GDM1 (cell line): ENCODE measurements at regions not wholly inside any gene's neighbourhood (a gene's known extent, or its start where the extent isn't known, plus 50 kb on each side); places are given as distances from the start of the nearest gene placed in this dataset.

Experiments
- DNase-seq: peaks from one replicate; lab custom pipeline; 2025; lab: John Stamatoyannopoulos, UW

DNA sequence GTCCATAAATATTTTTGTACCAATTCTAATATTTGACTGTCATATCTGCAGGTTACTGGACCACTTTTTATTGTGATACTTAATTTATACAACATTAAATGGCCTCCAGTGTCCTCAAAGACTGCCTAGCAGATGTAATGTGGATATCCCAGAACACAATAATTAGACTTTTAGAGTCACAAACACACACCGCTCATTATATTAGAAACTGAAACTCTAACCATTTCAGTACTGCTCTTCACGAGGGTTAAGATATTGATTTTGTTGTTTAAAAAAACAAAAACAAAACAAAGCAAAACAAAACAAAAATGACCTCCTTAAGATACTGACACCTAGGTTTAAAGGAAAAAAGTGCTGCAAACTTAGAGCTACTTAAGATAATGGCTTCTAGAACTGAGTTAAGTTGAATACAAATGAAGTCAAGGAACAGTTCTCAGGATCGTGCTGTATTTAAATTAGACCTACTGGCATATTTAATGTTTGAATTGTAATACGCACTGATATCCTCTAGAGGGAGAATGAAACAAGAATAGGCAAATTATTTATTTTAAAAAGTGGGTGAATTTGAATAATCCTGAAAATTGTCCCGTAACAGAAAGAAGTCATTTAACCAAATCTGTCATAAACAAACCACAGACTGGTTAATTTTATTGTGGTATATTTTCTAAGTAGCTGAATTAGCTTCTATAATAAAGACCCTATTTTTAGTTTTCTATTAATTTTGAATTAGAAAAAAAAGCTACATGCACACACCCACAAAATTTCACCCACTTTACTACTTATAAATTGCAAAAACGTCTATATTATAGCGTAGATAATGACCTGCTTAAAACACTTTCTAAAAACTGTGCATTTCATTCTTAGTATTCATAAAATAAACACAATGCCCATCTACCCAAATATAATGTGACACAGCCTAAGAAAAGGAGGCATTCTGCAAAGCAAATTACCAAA lies 395.2 kb upstream of the DCN start:
- DNase-seq = no peak

DNA sequence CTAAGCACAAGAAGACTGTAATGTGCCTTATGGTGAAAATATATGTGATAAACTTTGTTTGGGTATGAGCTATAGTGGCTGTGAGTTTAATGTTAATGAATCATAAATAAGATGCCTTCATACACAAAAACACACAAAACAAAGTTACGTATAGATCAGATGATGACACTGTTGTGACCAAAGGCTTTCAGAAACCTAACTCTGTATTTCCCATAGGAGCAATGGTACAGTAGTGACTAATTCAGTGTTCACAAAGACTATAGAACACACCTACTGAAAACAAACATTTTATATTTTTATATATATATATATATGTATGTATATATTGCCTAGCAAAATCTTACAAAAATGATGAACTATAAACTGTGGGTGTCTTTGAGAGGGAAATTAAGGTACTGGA lies 393.8 kb upstream of the DCN start:
- no peak for DNase-seq

DNA sequence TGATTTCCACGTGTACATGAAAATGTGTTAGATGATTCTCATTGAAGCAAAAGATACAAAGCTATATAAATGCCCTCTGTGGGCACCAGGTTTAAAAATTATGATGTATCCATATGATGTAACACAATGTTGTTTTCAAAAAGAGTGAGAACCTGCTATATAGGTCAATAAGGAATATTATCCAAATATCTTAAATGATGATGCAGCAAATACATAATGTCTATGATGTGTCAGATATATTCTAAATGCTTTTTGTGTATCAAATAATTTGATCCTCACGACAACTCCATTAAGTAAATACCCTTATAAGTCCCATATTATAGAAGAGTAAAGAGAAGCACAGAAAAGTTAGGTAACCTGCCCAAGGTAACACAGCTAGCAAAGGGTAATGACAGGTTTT lies 393.0 kb upstream of the DCN start:
- no peak for DNase-seq

DNA sequence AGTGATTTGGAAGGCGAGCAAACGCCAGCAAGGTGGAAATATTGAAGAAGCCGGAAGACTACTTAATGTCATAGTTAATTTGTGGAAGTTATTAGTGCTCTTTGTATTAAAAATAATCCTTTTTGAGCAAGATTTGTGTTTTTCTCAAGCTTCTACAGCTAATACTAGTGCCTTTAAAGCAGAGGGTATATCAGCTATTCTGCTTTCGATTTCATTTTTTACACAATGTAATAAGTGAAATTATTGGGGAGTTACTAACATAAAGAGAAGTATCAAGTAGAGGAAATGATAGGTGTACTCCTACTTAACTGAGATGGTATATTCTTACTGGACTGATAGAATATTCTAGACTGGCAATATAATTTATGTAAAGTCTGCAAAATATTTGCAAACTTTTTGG lies 392.4 kb upstream of the DCN start:
- DNase-seq = no peak

DNA sequence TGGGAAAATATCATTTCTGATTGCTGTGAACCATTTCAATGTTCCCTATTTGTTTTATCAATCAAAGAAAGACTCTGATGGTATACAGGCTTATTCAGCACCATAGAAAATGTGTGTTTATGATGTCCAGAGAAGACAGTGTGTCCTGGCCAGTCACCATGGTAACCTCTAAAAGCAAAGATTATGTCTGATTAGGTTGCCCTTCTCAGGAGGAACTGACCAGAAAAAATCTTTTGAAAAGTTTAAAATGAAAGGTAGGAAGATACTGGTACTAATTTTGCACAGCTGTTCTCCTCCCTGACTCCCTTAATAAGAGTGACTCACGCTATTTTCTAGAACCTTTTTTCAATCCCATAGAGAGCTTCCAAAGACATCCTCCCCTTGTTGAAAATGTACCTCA lies 391.8 kb upstream of the DCN start:
- no peak for DNase-seq

DNA sequence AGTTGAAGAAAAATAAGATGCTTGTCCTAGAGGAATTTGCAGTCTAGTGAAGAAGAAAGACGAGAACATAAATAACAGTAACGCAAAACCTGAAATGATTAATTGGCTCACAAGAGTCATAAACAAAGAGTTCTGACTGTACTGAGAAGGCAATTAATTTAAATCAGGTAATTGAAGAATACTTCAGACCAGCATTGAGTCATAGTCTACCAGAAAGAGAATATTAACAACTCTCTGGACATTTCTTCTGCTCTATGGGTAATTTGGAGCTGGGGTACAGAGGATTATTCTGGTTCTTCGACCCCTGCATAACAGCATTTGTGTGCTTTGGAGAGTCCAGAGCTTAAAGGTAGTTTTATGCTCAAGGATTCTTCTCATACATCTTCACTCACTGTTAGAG lies 390.3 kb upstream of the DCN start:
- no peak for DNase-seq

DNA sequence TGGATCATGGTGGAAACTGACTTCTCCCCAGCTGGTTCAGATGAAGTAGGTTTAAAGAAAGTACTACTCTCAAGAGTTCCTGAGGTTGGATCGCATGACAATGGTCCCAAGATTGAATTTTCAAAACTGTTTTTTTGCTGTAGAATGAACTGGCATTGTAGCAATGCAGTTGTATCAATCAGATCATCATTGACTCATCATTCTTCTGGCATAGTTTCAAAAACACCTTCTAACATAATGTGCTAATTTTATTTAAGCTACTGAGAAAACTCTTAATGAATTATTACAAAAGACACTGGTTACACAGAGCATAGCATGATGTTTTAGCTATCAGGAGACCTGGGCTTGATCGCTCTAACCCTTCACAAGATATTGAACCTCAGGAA lies 384.5 kb upstream of the DCN start:
- DNase-seq = no peak

DNA sequence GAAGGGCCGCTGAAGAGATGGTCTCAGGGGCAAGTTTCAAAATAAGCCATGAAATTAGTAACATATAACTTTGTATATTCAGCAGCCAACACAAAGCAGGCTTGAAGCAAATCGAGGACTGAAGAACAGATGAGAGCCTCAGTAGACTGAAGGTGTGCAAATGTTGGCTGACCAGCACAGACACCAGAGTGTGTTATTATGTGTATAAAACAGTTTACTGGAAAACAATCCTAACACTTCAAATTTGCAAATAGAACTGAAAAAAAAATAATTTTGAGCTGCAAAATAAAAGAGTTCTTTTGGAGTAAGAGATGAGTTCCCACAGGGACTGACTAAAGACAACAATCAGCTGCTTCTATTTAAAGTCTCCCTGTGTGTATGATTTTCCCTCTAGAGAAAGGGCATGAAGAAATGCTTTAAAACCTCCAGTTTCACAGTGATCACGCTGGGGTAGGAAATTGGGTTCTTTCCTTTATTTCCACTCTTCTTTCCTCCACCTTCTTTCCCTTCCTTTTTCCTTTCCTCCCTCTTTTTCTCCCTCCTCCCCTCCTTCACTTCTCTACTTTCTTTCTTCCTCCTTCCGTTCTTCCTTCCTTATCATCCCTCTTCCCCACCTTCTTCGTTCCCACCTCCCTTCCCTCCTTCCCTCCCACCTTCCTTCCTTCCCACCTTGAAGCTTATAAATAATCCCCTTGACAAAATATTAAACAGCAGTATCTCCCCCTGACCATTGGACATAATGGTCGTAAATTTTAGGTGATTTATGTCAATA lies 383.9 kb upstream of the DCN start:
- DNase-seq = no peak

DNA sequence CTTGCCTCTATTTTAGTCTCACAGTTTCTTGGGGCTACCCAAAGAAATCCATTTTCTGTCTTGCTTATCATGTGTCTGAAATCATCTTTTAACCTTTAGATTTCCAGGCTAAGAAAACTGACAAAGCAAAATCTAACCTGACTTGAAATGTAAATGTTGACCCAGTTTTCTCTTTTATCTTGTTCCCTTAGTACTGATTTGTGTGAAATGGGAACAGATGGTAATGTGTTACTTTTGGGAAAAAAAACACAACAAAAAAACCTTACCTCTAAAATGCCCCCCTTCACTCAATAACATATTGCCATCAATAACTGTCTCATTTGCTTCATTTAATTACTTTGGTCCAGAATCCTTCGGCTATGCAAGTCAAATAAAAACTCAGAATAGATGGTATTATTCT lies 383.2 kb upstream of the DCN start:
- no peak for DNase-seq

DNA sequence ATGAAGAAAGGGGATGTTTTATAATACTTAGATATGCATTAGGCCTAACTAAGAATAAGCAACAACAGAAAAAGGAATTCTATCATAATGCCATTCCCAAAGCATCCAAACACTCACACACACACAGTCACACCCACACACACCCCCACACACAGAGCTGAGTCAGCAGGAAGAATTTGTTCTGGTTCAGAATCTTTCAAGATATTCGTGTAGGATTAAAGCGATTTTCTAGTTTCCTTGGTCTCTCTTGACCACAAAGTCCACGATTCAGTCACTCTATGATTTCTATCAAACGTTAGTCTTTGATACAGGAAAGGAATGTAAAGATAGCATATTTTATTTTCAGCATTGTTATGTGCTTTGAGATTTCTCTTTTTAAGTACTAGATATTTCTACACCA lies 382.6 kb upstream of the DCN start:
- no peak for DNase-seq

DNA sequence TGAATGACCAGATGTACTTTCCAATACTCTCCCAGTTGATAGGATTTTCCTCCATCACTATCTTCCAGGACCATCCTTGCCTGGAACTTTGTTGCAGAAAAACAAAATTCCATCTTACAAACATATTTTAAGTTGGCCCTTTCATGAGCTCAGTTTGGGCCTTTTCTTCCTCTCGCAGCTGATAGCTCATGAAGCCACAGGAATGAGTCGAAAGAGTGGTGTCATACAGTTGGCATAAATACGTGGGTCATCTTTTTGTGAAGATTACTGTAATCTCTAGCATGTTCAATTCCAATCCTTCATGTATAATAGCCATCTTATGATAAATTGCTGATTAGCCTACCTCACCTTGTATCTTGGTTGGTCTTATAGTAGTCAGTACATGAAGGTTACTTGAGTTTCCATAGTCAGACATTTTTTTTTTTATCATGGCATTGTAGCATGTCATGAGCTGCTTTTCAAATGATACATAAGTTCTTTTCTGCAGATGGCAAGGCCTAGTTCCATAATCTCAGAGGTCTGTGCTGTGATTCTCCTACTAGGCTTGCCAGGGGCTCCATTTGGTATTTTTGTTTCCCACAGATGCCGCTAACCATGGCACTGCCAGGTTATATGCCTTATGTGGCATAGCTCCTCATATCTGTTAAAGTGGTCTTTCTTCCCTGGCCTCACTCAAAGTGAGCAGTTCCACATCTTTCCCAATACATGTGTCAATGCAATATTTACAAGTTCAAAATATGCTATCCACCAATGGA lies 380.6 kb upstream of the DCN start:
- DNase-seq = no peak

DNA sequence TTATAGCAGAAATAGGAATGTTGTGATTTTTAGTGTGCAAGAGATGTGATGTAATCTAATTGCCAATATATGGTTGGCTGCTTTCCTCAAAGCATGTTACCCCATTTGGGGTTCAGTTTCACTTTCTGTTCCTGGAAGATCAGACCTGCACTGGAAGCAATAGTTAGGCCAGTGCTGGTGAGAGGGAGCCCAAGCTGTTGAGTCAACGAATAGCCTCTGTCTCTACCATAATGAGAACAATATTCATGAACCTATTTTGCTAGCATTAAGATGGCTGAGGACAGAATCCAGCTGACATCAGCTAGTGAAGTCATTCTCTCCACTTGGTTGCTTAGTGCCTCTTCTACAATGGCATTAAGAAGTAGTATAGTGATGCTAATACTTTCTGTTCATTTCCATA lies 379.9 kb upstream of the DCN start:
- DNase-seq = no peak

DNA sequence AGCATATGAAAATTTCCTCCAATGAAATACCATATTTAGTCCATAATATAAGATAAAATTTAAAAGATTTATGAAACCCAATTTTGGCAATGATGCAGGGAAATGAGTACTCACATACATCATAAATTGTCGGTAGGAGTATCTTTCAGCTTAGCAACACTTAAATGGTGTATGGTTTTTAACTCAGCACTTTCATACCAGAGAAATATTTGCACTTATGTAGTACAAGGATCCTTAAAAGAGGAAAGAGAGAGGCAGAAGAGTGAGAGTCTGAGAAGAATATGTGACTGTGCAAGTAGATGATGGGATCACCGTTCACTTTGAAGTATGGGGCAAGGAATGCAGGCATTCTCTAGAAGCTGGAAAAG lies 379.3 kb upstream of the DCN start:
- DNase-seq = no peak

DNA sequence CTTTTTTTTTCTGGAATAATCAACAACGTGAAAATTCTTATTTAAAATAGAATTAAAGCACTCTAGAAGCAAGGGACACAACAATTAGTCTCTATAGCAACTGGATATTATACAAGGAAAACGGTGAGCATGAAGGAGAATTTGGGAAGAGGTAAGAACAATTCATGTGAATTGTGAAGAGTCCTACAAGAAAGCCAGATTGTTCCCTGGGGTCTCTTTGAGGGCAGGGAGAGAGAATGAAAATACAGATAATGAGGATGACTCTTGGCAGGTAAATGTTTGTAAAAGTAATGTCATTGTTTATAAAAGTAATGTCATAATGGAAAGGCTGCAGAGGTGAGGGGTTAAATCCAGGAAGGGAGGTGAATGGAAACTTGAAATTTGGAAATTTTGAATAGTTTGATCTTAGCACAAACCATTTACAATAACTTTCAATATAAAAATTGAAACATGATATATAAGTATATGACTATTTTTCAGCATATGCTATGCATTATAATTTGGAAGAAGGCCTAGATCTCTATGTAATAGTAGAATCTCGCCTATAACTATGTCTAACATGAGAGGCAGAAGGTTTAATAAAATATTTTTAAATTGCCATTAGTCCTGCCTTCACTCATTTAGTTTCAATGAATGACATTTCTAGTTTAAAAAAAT lies 378.8 kb upstream of the DCN start:
- no peak for DNase-seq

DNA sequence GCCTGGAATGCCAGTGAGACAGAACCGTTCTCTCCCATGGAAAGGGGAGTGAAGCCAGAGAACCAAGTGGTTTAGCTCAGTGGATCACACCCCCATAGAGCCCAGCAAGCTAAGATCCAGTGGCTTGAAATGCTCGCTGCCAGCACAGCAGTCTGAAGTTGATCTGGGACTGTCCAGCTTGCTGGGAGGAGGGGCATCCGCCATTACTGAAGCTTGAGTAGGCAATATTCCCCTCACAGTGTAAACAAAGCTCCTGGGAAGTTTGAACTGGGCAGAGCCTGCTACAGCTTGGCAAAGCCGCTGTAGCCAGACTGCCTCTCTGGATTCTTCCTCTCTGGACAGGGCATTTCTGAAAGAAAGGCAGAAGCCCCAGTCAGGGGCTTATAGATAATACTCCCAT lies 374.3 kb upstream of the DCN start:
- no peak for DNase-seq

DNA sequence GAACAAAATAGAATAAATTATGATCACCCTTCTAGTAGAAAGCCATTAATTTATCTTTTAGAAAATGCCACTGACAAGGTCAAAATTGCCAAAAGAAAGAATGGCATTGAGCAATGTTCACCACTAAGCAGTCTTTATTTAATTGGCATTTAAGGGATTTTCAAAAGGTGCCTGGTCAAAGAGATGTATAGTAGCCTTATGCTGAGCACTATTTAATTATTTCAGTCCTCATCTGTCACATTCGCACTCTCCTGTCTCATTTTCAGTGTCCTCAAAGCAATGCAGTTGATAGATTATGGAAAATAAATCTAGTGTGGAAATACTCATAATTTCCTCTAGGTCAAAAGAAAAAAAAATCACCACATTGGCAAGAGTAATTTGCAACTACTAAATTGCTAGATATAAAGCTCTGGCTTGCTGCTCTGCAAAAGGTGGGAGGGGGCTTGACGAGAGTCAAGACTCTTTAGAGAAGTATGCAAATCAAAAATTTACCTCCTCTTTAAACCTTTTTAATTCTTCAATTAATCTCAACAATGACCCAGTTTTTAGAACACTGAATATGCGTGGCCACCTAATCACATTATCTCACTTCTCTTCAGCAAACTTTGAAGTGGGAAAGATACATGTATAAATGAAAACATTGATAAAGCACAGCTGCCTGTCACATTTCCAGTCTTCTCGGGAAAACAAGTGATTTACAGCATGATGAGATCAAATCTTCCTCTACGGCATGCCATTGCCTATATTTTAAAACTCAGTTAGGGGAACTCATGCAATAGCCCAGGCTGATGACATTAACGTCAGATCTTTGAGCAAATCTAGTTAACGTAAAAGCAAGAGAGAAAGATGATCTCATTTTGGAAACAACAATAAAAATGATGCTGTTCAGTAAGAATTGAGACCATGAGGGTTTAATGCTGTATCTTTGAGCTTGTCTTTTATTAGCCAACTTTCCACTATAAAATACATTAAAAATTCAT lies 373.1 kb upstream of the DCN start:
- no peak for DNase-seq

DNA sequence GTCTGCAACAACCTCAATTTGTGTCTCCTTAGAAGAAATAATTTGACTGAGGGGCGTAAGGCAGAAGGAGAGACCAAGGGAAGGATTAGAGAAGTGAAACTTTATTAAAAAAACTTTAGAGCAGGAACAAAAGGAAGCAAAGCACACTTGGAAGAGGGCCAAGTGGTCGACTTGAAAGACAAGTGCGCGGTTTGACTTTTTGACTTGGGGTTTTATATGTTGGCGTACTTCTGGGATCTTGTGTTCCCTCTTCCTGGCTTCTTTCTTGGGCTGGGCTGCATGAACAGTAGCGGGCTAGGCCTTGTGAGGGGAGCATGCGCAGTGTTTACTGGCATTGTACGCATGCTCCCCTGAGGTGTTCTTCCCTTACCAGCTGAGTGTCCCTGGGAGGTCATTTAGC lies 369.3 kb upstream of the DCN start:
- DNase-seq = no peak

DNA sequence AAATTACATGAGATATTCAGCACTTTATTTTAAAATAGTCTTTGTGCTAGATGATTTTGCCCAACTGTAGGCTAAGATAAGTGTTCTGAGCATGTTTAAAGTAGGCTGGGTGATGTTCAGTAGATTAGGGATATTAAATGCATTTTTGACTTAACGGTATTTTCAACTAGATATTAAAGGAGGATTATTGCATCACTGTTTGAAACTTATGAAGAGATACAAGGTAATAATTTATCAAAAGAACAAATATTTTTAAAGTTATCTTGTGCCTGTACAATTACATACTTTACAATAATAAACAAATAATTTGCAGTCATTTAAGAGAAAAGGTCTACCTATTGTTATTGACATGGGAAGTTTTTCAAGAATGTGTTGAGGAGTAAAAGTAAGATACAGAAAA lies 368.6 kb upstream of the DCN start:
- no peak for DNase-seq

DNA sequence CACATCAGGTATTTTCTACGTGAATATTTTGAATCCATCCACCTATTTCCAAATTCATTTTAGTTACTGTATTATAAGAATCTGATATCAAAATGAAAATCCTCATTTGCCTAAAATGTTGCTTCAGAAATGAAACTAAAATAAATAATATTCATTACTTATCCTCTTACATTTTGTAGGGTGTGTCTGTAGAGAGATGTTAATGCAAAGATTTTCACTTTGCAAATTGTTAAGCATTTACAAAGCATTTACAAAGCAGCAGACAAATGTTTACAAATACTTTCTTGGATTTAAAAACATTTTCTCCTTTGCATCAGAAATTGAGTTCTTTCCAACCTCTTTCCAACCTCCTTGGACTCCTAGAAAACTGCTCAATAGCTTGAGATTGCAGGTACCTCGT lies 360.0 kb upstream of the DCN start:
- no peak for DNase-seq

DNA sequence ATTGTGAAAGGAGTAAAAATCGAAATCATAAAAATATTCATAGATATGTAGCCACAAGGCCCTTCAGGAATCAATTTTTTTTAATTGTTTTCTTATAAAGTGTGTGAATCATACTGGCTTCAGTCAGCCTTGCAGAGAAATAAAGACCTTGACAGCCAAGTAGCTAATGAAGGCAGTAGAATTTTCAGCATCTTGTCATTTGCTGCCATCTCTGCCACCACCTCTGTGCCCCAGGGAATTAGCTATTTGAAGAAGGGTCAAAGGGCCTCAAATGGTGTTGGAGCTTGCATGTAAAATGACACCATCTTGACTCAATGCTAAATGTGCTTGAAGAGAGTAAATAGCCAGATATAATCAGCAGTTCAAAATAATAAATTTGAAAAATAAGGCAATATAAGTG lies 359.4 kb upstream of the DCN start:
- no peak for DNase-seq

DNA sequence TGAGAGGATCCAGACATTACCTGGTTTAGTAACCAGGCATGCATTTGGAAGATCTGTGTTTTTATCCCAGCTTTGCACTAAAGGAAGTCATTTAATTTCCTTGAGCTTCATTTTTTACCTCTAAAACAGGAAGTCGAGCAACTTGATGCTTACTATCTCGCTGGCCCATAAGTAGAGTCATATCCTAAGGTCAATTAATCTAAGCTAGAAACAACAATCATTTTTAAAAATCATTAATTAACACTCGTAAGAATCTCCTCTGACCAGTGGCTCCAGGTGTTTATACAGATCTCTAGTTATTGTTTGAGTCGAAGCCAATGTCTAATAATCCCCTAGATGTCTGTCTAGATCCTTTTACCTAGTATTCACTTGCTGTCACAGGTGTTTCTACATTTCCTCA lies 355.8 kb upstream of the DCN start:
- DNase-seq = no peak
